Activated CD8-positive, alpha-beta T cell treated with anti-CD3 and anti-CD28 coated beads, Interleukin-2, amount 10 ng/mL, durations not matched to agents 7 days and 5 days (primary cell): ENCODE measurements at regions not wholly inside any gene's neighbourhood (a gene's known extent, or its start where the extent isn't known, plus 50 kb on each side); places are given as distances from the start of the nearest gene placed in this dataset.

Experiments
- ATAC-seq: fragments of 150-1000 bp; cut with Tn5 transposase; one replicate; pipeline ENCODE4 v1.10.0; 2021; ENCODE audit warnings: moderate library complexity
- CTCF ChIA-PET: fragments of 350-600 bp; sonication (Branson Sonifier 250); formaldehyde crosslinking; loops from one replicate; lab custom pipeline; 2021; ENCODE audit warnings: antibody characterized with exemption; lab: Charles Lee
- POLR2A ChIA-PET: fragments of 350-600 bp; sonication (Branson Sonifier 250); formaldehyde crosslinking; loops from one replicate; lab custom pipeline; 2021; ENCODE audit warnings: antibody characterized with exemption; lab: Charles Lee
- DNase-seq: peaks from one replicate; pipeline ENCODE4 v3.0.0-alpha.2; 2020
- H3K27ac Mint-ChIP-seq: one replicate; pipeline ENCODE4 v1.8.0; 2021; ENCODE audit warnings: mild to moderate bottlenecking, mixed read lengths
- H3K27me3 Mint-ChIP-seq: one replicate; pipeline ENCODE4 v1.8.0; 2021; ENCODE audit warnings: low read depth, mixed read lengths
- H3K36me3 Mint-ChIP-seq: one replicate; pipeline ENCODE4 v1.8.0; 2021; ENCODE audit warnings: low read depth, mixed read lengths
- H3K4me1 Mint-ChIP-seq: one replicate; pipeline ENCODE4 v1.8.0; 2021; ENCODE audit warnings: low read depth, mixed read lengths
- H3K4me3 Mint-ChIP-seq: one replicate; pipeline ENCODE4 v1.8.0; 2021; ENCODE audit warnings: mild to moderate bottlenecking, mixed read lengths
- H3K9me3 Mint-ChIP-seq: one replicate; pipeline ENCODE4 v1.8.0; 2022; ENCODE audit warnings: mixed read lengths; ENCODE audit not compliant: insufficient read depth

DNA sequence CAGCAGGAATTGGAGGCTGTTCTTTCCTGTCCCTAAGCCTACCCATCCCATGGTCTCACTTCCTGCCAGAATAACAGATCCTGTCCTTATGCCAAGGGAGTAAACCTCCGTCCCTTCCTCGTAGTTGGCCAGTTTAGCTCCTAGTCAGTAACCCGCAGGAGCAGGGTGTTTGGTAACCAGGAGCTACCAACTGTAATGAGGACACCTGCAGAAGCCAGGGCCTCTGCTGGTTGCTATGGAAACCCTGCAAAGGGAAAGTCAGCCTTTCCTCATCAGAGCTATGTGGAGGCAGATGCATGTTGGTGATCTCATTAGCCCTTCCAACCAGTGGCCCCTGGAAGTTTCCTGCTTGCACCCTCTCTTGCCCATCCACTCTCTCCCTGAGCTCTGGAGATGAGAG lies 368.2 kb upstream of the SULF2 start:
- H3K4me1 Mint-ChIP-seq = no peaks in the 10 kb centered on the region
- ChIA-PET POLR2A (interaction anchor here (0.6 kb wide), 1 partner anchor 312 kb away, joined by 4 read pairs; no protein-coding TSS in a partner anchor), CTCF (no interaction called here)
- no peak for DNase-seq
- H3K27ac Mint-ChIP-seq = no peak overlapping the region
- H3K36me3 Mint-ChIP-seq = no peaks in the 10 kb centered on the region
- ATAC-seq = no peak
- H3K27me3 Mint-ChIP-seq = peaks cover 3% of the 10 kb centered on the region
- no peaks in the 10 kb centered on the region for H3K9me3 Mint-ChIP-seq
- no peak overlapping the region for H3K4me3 Mint-ChIP-seq

DNA sequence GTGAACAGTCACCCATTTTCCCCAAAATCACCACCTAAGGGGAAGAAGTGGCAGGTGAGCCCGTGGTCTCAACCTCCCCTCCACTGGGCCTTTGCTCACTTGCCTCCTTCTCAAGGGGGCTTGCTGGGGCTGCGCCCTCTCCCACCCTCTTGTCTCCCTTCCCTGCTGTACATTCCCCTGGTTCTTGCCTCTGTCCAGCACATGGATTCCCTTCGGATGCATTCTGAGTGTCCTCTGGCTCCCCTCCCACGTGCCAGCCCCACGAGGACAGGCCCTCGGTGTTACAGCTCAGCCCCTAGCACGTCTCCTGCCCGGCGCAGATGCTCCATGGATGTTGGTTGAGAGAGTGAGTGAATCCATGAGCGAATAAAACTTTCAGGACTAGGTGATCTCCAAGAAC lies 367.8 kb upstream of the SULF2 start:
- ChIA-PET POLR2A (interaction anchor here (0.6 kb wide), 1 partner anchor 312 kb away, joined by 4 read pairs; no protein-coding TSS in a partner anchor), CTCF (no interaction called here)
- Mint-ChIP-seq H3K27me3 (peaks cover under 1% of the 10 kb centered on the region), H3K27ac (no peak overlapping the region), H3K4me1 (no peaks in the 10 kb centered on the region), H3K36me3 (no peaks in the 10 kb centered on the region), H3K4me3 (no peak overlapping the region), H3K9me3 (no peaks in the 10 kb centered on the region)
- no peak for ATAC-seq
- DNase-seq = no peak

DNA sequence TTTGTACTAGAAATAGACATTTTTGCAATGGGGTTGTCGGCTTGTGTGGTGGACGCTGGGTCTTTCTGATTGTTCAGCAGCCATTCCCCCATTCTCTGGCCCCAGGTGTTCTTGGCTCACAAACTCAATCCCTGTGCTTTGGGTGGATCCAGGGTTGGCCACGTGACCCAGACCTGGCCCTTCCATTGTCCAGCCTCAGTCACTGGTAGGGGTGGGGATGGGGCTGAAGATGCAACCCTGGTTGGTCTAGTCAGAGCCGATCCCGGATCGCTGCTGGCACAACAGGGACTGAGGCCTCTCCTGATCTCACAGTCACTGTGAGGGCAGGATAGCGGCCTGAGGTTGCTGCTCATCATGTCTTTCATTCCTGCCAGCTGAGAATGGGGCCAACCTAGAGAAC lies 365.3 kb upstream of the SULF2 start:
- H3K4me3 Mint-ChIP-seq = no peak overlapping the region
- POLR2A ChIA-PET = no interaction called here
- DNase-seq = no peak
- no peaks in the 10 kb centered on the region for H3K4me1 Mint-ChIP-seq
- H3K27ac Mint-ChIP-seq = no peak overlapping the region
- no peak for ATAC-seq
- H3K36me3 Mint-ChIP-seq = no peaks in the 10 kb centered on the region
- H3K9me3 Mint-ChIP-seq = no peaks in the 10 kb centered on the region
- no peaks in the 10 kb centered on the region for H3K27me3 Mint-ChIP-seq
- CTCF ChIA-PET = no interaction called here

DNA sequence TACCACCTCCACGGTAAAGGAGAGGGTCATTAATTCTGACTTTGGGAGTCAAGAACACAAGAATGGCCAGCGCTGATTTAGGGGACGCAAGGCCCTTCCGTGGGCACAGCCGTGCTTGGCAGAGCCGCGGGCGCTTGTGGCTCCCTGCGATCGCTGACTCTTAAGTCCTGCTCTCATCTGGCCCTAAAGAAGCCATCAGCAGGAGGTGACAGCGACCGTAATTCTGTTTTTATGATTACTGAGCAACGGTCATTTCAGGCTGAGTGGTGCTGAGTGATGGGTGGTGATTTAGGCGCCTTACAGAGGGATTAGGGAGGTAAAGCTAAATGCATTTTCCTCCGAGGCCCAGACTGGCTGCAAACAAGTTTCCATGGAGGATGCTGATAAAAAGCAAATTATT lies 364.6 kb upstream of the SULF2 start:
- no peaks in the 10 kb centered on the region for H3K36me3 Mint-ChIP-seq
- no peak overlapping the region for H3K27ac Mint-ChIP-seq
- CTCF ChIA-PET = no interaction called here
- POLR2A ChIA-PET = no interaction called here
- ATAC-seq (no peak), DNase-seq (no peak)
- H3K4me1 Mint-ChIP-seq = no peaks in the 10 kb centered on the region
- H3K9me3 Mint-ChIP-seq = no peaks in the 10 kb centered on the region
- H3K4me3 Mint-ChIP-seq = no peak overlapping the region
- no peaks in the 10 kb centered on the region for H3K27me3 Mint-ChIP-seq

DNA sequence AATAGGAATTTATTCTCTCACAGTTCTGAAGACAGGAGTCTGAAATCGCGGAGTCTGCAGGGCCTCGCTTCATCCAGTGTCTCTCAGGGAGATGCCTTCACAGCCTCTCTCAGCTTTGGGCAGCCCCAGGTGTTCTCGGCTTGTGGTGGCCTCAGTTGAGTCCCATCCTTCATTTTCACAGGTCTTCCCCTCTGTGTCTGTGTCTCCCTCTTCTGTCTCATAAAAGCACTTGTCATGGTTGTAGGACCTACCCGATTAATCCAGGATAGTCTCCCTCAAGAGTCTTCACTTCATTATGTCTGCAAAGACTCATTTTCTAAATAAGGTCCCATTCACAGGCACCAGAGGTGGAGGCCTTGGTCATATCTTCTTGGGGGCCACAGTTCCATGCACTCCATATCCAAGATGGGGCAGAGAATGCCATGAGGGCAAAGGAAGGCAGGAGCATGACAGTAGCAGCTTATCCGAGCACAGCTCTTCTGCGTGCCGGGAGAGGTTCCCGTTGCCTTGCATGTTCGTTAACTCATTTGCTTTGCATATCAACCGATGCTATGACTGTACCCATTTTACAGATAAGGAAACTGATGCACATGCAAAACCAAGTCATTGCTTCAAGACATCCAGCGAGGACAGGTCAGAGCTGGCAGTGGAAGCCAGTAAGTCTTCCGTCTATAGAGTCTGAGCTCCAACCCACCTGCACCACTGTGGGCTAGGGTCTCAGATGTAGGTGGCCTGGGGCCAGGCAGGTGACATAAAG lies 363.8 kb upstream of the SULF2 start:
- no peaks in the 10 kb centered on the region for H3K4me1 Mint-ChIP-seq
- no peak overlapping the region for H3K4me3 Mint-ChIP-seq
- ATAC-seq (no peak), DNase-seq (no peak)
- H3K36me3 Mint-ChIP-seq = no peaks in the 10 kb centered on the region
- CTCF ChIA-PET = no interaction called here
- no peak overlapping the region for H3K27ac Mint-ChIP-seq
- H3K27me3 Mint-ChIP-seq = no peaks in the 10 kb centered on the region
- POLR2A ChIA-PET = no interaction called here
- no peaks in the 10 kb centered on the region for H3K9me3 Mint-ChIP-seq

DNA sequence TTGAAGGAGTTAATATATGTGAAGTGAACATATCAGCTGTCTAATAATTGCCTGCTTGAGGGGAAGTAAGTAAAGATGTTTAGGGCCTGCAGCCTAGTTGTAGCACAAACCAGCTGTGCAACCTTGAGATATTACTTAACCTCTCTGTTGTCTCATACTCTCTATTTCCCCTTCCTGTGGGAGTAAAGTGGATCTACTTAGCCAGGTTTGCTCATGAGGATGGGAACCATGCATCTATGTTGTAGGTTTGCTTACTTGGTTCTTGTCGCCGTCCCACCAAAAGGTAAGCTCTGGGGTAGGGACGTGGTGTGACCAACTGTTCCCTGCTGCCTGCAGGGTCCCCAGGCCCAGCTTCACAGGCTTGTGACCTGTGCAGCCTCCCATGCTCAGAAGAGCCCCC lies 362.7 kb upstream of the SULF2 start:
- Mint-ChIP-seq H3K27me3 (no peaks in the 10 kb centered on the region), H3K36me3 (no peaks in the 10 kb centered on the region), H3K4me1 (no peaks in the 10 kb centered on the region), H3K9me3 (no peaks in the 10 kb centered on the region), H3K27ac (no peak overlapping the region), H3K4me3 (no peak overlapping the region)
- ChIA-PET CTCF (no interaction called here), POLR2A (no interaction called here)
- ATAC-seq = no peak
- no peak for DNase-seq

DNA sequence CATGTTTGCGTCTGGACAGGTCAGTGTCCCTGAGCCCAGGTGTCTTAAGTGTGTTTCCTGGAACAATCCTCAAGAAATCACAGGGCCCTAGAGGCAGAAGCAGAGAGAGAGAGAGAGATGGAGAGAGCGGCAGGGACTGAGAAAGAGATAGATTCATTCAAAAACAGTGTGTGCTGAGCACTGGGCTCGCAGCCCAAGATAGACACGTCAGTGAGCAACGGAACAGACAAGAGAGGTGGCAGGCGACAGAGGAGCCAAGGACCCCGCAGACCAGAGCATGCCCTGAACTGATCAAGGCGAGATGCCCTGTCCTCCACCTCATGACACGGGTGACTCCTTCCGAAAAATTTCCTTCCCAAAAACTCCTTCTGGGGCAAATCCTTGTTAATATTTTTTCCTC lies 362.0 kb upstream of the SULF2 start:
- H3K4me1 Mint-ChIP-seq = no peaks in the 10 kb centered on the region
- CTCF ChIA-PET = no interaction called here
- H3K36me3 Mint-ChIP-seq = no peaks in the 10 kb centered on the region
- no peak for ATAC-seq
- H3K9me3 Mint-ChIP-seq = no peaks in the 10 kb centered on the region
- H3K27ac Mint-ChIP-seq = no peak overlapping the region
- POLR2A ChIA-PET = no interaction called here
- DNase-seq = no peak
- H3K4me3 Mint-ChIP-seq = no peak overlapping the region
- H3K27me3 Mint-ChIP-seq = no peaks in the 10 kb centered on the region

DNA sequence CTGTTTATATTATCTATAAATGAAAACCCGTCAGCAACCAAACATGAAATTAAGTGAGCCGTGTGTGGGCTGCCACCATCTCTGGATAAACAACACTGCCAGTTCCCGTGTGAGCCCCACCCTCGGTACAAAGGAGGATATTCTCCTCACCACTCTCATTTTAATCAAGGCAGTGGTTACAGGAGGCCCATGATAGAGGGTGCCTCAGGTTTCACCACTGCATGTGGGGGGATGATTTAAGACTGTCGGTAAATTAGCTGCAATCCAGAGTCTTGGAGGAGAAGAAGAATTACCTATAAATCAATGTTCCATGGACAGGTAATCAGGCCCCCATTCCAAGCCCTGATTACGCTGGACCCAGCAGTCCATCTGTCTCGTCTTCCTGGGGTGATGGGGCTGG lies 361.6 kb upstream of the SULF2 start:
- DNase-seq (no peak), ATAC-seq (no peak)
- ChIA-PET CTCF (no interaction called here), POLR2A (no interaction called here)
- no peak overlapping the region for H3K4me3 Mint-ChIP-seq
- no peaks in the 10 kb centered on the region for H3K27me3 Mint-ChIP-seq
- H3K4me1 Mint-ChIP-seq = no peaks in the 10 kb centered on the region
- H3K36me3 Mint-ChIP-seq = no peaks in the 10 kb centered on the region
- H3K27ac Mint-ChIP-seq = no peak overlapping the region
- no peaks in the 10 kb centered on the region for H3K9me3 Mint-ChIP-seq

GRCh38 chr20:48146308-48146707 lies 361.0 kb upstream of the SULF2 start:
- no peak overlapping the region for H3K4me3 Mint-ChIP-seq
- CTCF ChIA-PET = no interaction called here

GRCh38 chr20:48143435-48144081 lies 358.3 kb upstream of the SULF2 start:
- ATAC-seq (no peak), DNase-seq (no peak)
- Mint-ChIP-seq H3K9me3 (no peaks in the 10 kb centered on the region), H3K27me3 (peaks cover 3% of the 10 kb centered on the region), H3K27ac (no peak overlapping the region), H3K36me3 (no peaks in the 10 kb centered on the region), H3K4me1 (peaks cover 5% of the 10 kb centered on the region), H3K4me3 (no peak overlapping the region)
- ChIA-PET POLR2A (no interaction called here), CTCF (no interaction called here)

More at GRCh38 chr20:48146308-48146707, 361.0 kb upstream of the SULF2 start:
- Mint-ChIP-seq H3K36me3 (no peaks in the 10 kb centered on the region), H3K9me3 (no peaks in the 10 kb centered on the region), H3K27me3 (peaks cover 3% of the 10 kb centered on the region), H3K27ac (no peak overlapping the region), H3K4me1 (no peaks in the 10 kb centered on the region)
- POLR2A ChIA-PET = no interaction called here
- DNase-seq = no peak
- no peak for ATAC-seq

- ATAC-seq (no peak), DNase-seq (no peak)
- Mint-ChIP-seq H3K9me3 (no peaks in the 10 kb centered on the region), H3K36me3 (no peaks in the 10 kb centered on the region), H3K4me1 (peaks cover 5% of the 10 kb centered on the region), H3K27ac (no peak overlapping the region), H3K27me3 (peaks cover 3% of the 10 kb centered on the region), H3K4me3 (no peak overlapping the region)
- ChIA-PET CTCF (no interaction called here), POLR2A (no interaction called here)
Observed at GRCh38 chr20:48142516-48142773, 357.2 kb upstream of the SULF2 start.

DNA sequence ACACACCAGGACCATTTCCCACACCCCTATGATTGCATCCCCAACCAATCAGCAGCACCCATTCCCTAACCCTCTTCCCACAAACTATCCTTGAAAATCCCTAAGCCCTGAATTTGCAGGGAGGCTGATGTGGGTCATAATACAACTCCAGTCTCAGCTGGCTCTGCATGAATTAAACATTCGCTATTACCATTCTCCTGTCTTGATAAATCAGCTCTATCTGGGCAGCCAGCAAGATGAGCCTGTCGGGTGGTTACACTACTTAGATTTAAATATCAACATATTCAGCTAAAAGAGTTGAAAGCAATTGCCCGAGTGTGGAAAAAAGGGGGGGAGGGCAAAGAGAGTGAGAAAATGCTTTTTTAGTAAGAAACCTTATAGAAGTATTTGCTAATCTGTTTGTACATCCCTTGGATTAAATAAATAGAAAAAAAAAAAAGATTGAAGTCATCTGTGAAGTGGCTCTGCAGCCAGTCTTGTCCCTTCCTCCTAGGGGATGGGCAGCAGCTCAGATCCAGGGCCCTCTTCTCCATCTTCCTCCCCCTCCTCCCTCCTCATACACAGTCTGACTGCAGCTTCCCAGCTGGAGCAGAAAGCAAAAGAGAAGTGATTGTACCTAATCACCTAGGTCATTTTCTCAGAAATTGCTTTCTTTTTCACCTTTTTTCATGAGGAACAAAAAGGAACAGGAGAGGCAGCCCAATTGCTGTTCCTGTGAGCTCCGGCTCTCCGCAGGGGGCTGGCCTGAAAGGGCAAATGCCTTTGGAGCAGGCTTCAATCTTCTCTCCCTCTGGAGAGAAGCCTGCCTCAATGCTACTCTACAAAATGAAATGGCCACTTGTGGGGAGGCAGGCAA lies 356.6 kb upstream of the SULF2 start:
- CTCF ChIA-PET = no interaction called here
- no peaks in the 10 kb centered on the region for H3K9me3 Mint-ChIP-seq
- no peak for DNase-seq
- no peak for ATAC-seq
- peaks cover 3% of the 10 kb centered on the region for H3K27me3 Mint-ChIP-seq
- H3K4me1 Mint-ChIP-seq = peaks cover 5% of the 10 kb centered on the region
- H3K36me3 Mint-ChIP-seq = no peaks in the 10 kb centered on the region
- POLR2A ChIA-PET = no interaction called here
- no peak overlapping the region for H3K4me3 Mint-ChIP-seq
- no peak overlapping the region for H3K27ac Mint-ChIP-seq
